ENCODE measurements at regions not wholly inside any gene's neighbourhood (a gene's known extent, or its start where the extent isn't known, plus 50 kb on each side); places are given as distances from the start of the nearest gene placed in this dataset.
"Not testable (repeated sequence)": the region's sequence is repeated elsewhere in the genome, so short reads cannot be mapped to it uniquely, and the experiment has no call there.

GRCh38 chr6:67779876-67780275, 855.2 kb upstream of the ADGRB3 start:
- no peaks in the 10 kb centered on the region for H3K27me3 ChIP-seq (replicated peaks; ENCODE audit: insufficient read depth)
- no peaks in the 10 kb centered on the region for H3K36me3 ChIP-seq
- no peaks in the 10 kb centered on the region for H3K4me1 ChIP-seq (ENCODE audit: control insufficient read depth in 1 of 2, low read depth in 2 of 2)
- H3K4me3 ChIP-seq: no peak overlapping the region
- DNase-seq (ENCODE audit: low spot score) (no peak), ATAC-seq (ENCODE audit: insufficient number of reproducible peaks, low FRiP score, low read depth) (no peak)
- H3K27ac ChIP-seq: no peak overlapping the region
- H3K9me3 ChIP-seq: no peaks in the 10 kb centered on the region
- TF ChIP-seq CTCF (IDR thresholded peaks at IDR 0.05): no peak

GRCh38 chr6:67775333-67775732, 859.7 kb upstream of the ADGRB3 start:
- DNase-seq (ENCODE audit: low spot score): no peak
- TF ChIP-seq CTCF (IDR thresholded peaks at IDR 0.05): no peak
- Histone ChIP-seq H3K4me1 (ENCODE audit: control insufficient read depth in 1 of 2, low read depth in 2 of 2) (no peaks in the 10 kb centered on the region), H3K4me3 (no peak overlapping the region), H3K27ac (no peak overlapping the region), H3K27me3 (replicated peaks; ENCODE audit: insufficient read depth) (no peaks in the 10 kb centered on the region), H3K36me3 (no peaks in the 10 kb centered on the region), H3K9me3 (no peaks in the 10 kb centered on the region)
- ATAC-seq (ENCODE audit: insufficient number of reproducible peaks, low FRiP score, low read depth): no peak

GRCh38 chr6:67768972-67769371, 866.1 kb upstream of the ADGRB3 start:
- Histone ChIP-seq H3K36me3 (no peaks in the 10 kb centered on the region), H3K27ac (no peak overlapping the region), H3K4me1 (ENCODE audit: control insufficient read depth in 1 of 2, low read depth in 2 of 2) (no peaks in the 10 kb centered on the region), H3K4me3 (no peak overlapping the region), H3K9me3 (no peaks in the 10 kb centered on the region), H3K27me3 (replicated peaks; ENCODE audit: insufficient read depth) (no peaks in the 10 kb centered on the region)
- no peak for TF ChIP-seq CTCF (IDR thresholded peaks at IDR 0.05)
- ATAC-seq (ENCODE audit: insufficient number of reproducible peaks, low FRiP score, low read depth) (no peak), DNase-seq (ENCODE audit: low spot score) (no peak)

GRCh38 chr6:67767046-67767822, 867.8 kb upstream of the ADGRB3 start:
- not testable (repeated sequence) for DNase-seq (ENCODE audit: low spot score)

GRCh38 chr6:67766057-67766456, 869.0 kb upstream of the ADGRB3 start:
- H3K27ac ChIP-seq: no peak overlapping the region
- DNase-seq (ENCODE audit: low spot score): no peak
- no peak overlapping the region for H3K4me3 ChIP-seq
- no peaks in the 10 kb centered on the region for H3K4me1 ChIP-seq (ENCODE audit: control insufficient read depth in 1 of 2, low read depth in 2 of 2)
- peak; percentile 23 for TF ChIP-seq CTCF (IDR thresholded peaks at IDR 0.05)
- no peaks in the 10 kb centered on the region for H3K27me3 ChIP-seq (replicated peaks; ENCODE audit: insufficient read depth)
- no peaks in the 10 kb centered on the region for H3K36me3 ChIP-seq
- H3K9me3 ChIP-seq: no peaks in the 10 kb centered on the region
- ATAC-seq (ENCODE audit: insufficient number of reproducible peaks, low FRiP score, low read depth): no peak

More at GRCh38 chr6:67767046-67767822, 867.8 kb upstream of the ADGRB3 start:
- not testable (repeated sequence) for ATAC-seq (ENCODE audit: insufficient number of reproducible peaks, low FRiP score, low read depth); H3K4me1 ChIP-seq (ENCODE audit: control insufficient read depth in 1 of 2, low read depth in 2 of 2); H3K27me3 ChIP-seq (replicated peaks; ENCODE audit: insufficient read depth); H3K27ac ChIP-seq; H3K4me3 ChIP-seq; H3K9me3 ChIP-seq; H3K36me3 ChIP-seq

GRCh38 chr6:67759001-67759400, 876.1 kb upstream of the ADGRB3 start:
- TF ChIP-seq CTCF (IDR thresholded peaks at IDR 0.05): no peak
- ATAC-seq (ENCODE audit: insufficient number of reproducible peaks, low FRiP score, low read depth) (no peak), DNase-seq (ENCODE audit: low spot score) (no peak)
- no peaks in the 10 kb centered on the region for H3K4me1 ChIP-seq (ENCODE audit: control insufficient read depth in 1 of 2, low read depth in 2 of 2)
- H3K36me3 ChIP-seq: no peaks in the 10 kb centered on the region
- no peak overlapping the region for H3K4me3 ChIP-seq
- H3K27me3 ChIP-seq (replicated peaks; ENCODE audit: insufficient read depth): no peaks in the 10 kb centered on the region
- H3K27ac ChIP-seq: no peak overlapping the region
- no peaks in the 10 kb centered on the region for H3K9me3 ChIP-seq

Measured in thoracic aorta (tissue), 2 donors.